Activated CD8-positive, alpha-beta T cell treated with anti-CD3 and anti-CD28 coated beads, Interleukin-2, amount 10 ng/mL, durations not matched to agents 7 days and 5 days (primary cell): ENCODE measurements at regions not wholly inside any gene's neighbourhood (a gene's known extent, or its start where the extent isn't known, plus 50 kb on each side); places are given as distances from the start of the nearest gene placed in this dataset.

Experiments
- ATAC-seq: fragments of 150-1000 bp; cut with Tn5 transposase; one replicate; pipeline ENCODE4 v1.10.0; 2021; ENCODE audit warnings: moderate library complexity
- CTCF ChIA-PET: fragments of 350-600 bp; sonication (Branson Sonifier 250); formaldehyde crosslinking; loops from one replicate; lab custom pipeline; 2021; ENCODE audit warnings: antibody characterized with exemption; lab: Charles Lee
- POLR2A ChIA-PET: fragments of 350-600 bp; sonication (Branson Sonifier 250); formaldehyde crosslinking; loops from one replicate; lab custom pipeline; 2021; ENCODE audit warnings: antibody characterized with exemption; lab: Charles Lee
- DNase-seq: peaks from one replicate; pipeline ENCODE4 v3.0.0-alpha.2; 2020
- H3K27ac Mint-ChIP-seq: one replicate; pipeline ENCODE4 v1.8.0; 2021; ENCODE audit warnings: mild to moderate bottlenecking, mixed read lengths
- H3K27me3 Mint-ChIP-seq: one replicate; pipeline ENCODE4 v1.8.0; 2021; ENCODE audit warnings: low read depth, mixed read lengths
- H3K36me3 Mint-ChIP-seq: one replicate; pipeline ENCODE4 v1.8.0; 2021; ENCODE audit warnings: low read depth, mixed read lengths
- H3K4me1 Mint-ChIP-seq: one replicate; pipeline ENCODE4 v1.8.0; 2021; ENCODE audit warnings: low read depth, mixed read lengths
- H3K4me3 Mint-ChIP-seq: one replicate; pipeline ENCODE4 v1.8.0; 2021; ENCODE audit warnings: mild to moderate bottlenecking, mixed read lengths
- H3K9me3 Mint-ChIP-seq: one replicate; pipeline ENCODE4 v1.8.0; 2022; ENCODE audit warnings: mixed read lengths; ENCODE audit not compliant: insufficient read depth

DNA sequence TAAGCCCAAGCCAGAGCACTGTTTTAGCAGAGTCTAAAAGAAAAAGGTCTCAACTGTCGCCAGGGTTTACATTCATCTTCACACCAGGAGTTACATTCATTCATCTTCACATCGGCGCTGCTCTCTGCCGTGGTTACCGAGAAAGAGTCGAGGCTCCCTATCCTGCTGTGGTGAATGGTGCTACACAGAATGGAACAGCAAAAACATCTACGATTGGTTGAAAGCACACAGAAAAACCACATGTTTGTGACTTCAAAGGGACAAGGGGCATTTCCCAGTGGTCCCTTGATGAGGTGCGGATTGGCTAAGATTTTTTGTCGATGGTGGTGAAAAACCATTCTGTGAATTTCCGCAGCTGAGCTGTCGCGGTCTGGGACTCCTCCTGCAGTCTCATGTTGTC is 231.1 kb downstream of the SIPA1L2 start:
- no peak for ATAC-seq
- DNase-seq: no peak
- Mint-ChIP-seq H3K4me1 (no peaks in the 10 kb centered on the region), H3K4me3 (no peak overlapping the region), H3K27ac (no peak overlapping the region), H3K27me3 (peaks cover 5% of the 10 kb centered on the region), H3K9me3 (no peaks in the 10 kb centered on the region), H3K36me3 (no peaks in the 10 kb centered on the region)
- CTCF ChIA-PET: no interaction called here
- POLR2A ChIA-PET: no interaction called here

DNA sequence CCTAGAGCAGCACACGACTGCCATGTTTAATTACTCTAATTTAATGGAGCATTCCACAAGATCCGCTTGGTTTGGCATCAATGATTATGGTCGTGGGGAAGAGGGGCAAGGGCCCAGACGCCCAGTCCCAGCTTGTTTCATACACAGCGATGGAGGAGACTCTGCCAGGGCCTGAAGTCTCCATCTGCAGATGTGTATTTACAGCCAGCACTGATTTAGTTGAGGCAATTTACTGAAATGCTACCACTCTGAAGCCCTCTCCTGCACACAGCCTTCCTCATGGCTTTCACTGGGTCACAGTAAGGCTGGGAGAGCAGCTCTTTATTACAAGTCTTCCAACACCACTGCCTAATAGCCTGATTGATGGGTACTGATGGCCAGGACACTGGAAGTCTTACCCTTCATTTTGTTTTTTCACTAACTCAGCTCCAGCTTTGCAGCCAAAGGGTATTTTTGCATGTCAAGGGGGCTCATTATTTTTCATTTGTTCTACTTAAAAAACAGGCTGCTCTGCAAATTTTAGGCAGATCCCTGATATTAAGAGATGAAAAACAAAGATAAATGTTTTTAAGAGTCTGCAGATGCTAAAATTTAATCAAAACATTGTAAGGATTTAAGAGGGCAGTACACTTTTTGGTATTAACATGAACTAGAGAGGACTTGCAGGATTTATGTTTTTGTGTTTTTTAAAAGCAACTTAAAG is 236.3 kb downstream of the SIPA1L2 start:
- no peak overlapping the region for H3K27ac Mint-ChIP-seq

DNA sequence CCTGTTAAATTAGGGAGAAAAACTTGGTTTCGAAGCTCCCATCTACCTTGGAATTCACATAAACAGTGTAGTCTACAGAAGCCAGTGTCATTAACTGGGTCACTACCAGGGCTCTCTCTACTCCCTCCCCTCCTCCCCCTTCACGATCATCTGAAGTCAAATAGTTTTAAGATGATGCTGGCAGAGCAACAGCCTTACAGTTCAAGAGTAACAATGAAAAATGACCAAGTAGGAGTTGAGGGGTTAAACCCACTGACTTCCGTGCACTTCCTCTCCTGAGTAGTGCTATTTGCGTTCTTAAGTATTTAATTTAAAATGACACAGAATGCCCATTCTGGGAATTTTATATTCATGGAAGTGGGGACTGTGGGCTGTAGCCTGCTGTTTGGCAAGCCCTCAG is 236.9 kb downstream of the SIPA1L2 start:
- ChIA-PET POLR2A (no interaction called here), CTCF (no interaction called here)
- H3K9me3 Mint-ChIP-seq: no peaks in the 10 kb centered on the region
- no peak overlapping the region for H3K27ac Mint-ChIP-seq
- H3K4me3 Mint-ChIP-seq: no peak overlapping the region
- no peaks in the 10 kb centered on the region for H3K4me1 Mint-ChIP-seq
- peaks cover 7% of the 10 kb centered on the region for H3K27me3 Mint-ChIP-seq
- H3K36me3 Mint-ChIP-seq: no peaks in the 10 kb centered on the region
- ATAC-seq: no peak
- no peak for DNase-seq

More for the DNA sequence above, 236.3 kb downstream of the SIPA1L2 start:
- H3K4me1 Mint-ChIP-seq: no peaks in the 10 kb centered on the region
- H3K9me3 Mint-ChIP-seq: no peaks in the 10 kb centered on the region
- POLR2A ChIA-PET: no interaction called here
- H3K4me3 Mint-ChIP-seq: no peak overlapping the region
- H3K36me3 Mint-ChIP-seq: no peaks in the 10 kb centered on the region
- CTCF ChIA-PET: no interaction called here
- DNase-seq (no peak), ATAC-seq (no peak)
- H3K27me3 Mint-ChIP-seq: peaks cover 7% of the 10 kb centered on the region

DNA sequence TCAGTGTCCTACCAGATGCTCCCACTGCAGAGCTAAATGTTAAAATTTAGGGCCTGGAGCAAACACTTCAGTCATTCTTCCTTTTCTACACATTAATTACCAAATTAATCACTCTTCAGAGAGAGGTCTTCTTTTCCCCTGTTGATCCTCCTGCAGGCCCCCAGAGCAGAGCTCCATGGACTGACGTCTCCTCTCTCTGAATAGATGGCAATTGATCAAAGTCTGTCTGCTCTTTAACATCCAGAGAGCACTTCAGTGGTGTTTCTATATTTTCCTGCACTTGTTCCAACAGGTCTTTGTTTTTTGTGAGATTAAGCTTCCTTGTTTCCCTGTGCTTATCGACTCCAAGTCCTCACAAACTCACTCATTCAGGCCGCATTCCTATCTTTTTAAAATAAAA is 239.3 kb downstream of the SIPA1L2 start:
- Mint-ChIP-seq H3K36me3 (no peaks in the 10 kb centered on the region), H3K27ac (no peak overlapping the region), H3K9me3 (no peaks in the 10 kb centered on the region), H3K4me3 (no peak overlapping the region), H3K4me1 (no peaks in the 10 kb centered on the region), H3K27me3 (peaks cover 6% of the 10 kb centered on the region)
- ATAC-seq: no peak
- no peak for DNase-seq
- ChIA-PET CTCF (no interaction called here), POLR2A (no interaction called here)

DNA sequence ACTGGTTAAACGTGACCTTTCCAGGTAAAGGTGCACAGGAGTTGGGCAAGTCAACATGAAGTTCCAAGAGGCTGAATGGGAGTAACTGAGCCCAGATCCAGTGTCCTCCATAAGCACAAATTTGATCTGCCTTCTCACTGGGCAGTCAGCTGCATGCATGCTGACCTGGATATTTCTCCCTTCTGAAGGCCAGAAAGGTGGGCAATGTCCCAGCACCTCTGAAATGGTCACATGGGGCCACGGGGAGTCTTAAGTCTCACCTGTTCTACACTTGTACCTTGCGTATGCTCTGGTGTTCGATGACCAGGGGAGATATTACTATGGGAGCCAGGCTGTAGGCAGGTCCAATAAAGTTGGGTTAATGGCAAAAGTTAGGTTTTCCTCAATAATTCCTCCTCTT is 240.2 kb downstream of the SIPA1L2 start:
- DNase-seq (no peak), ATAC-seq (no peak)
- H3K4me3 Mint-ChIP-seq: no peak overlapping the region
- ChIA-PET CTCF (no interaction called here), POLR2A (no interaction called here)
- no peak overlapping the region for H3K27ac Mint-ChIP-seq
- no peaks in the 10 kb centered on the region for H3K4me1 Mint-ChIP-seq
- H3K36me3 Mint-ChIP-seq: no peaks in the 10 kb centered on the region
- H3K9me3 Mint-ChIP-seq: no peaks in the 10 kb centered on the region
- H3K27me3 Mint-ChIP-seq: peaks cover 4% of the 10 kb centered on the region

DNA sequence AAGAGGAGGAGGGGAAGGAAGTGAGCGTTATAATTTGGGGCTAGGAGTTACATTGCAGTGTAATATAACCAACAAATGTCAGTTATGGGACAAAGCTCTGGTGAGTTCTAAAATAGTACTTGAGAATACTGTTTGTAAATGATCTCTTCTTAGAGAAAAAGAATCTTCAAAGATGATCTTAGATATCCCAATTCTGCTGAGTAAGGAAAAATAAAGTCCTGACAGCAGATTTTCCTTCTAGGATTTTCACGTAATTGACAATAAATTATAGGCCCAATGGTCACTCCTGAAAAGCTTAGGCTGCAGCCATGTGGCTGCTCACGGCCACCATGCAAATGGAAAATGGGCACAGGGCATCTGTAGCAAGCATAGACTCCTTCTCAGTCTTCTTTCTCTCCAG is 241.6 kb downstream of the SIPA1L2 start:
- Mint-ChIP-seq H3K4me3 (no peak overlapping the region), H3K4me1 (no peaks in the 10 kb centered on the region), H3K27ac (no peak overlapping the region), H3K27me3 (peaks cover 2% of the 10 kb centered on the region), H3K9me3 (no peaks in the 10 kb centered on the region), H3K36me3 (no peaks in the 10 kb centered on the region)
- ChIA-PET POLR2A (no interaction called here), CTCF (no interaction called here)
- ATAC-seq (no peak), DNase-seq (no peak)

DNA sequence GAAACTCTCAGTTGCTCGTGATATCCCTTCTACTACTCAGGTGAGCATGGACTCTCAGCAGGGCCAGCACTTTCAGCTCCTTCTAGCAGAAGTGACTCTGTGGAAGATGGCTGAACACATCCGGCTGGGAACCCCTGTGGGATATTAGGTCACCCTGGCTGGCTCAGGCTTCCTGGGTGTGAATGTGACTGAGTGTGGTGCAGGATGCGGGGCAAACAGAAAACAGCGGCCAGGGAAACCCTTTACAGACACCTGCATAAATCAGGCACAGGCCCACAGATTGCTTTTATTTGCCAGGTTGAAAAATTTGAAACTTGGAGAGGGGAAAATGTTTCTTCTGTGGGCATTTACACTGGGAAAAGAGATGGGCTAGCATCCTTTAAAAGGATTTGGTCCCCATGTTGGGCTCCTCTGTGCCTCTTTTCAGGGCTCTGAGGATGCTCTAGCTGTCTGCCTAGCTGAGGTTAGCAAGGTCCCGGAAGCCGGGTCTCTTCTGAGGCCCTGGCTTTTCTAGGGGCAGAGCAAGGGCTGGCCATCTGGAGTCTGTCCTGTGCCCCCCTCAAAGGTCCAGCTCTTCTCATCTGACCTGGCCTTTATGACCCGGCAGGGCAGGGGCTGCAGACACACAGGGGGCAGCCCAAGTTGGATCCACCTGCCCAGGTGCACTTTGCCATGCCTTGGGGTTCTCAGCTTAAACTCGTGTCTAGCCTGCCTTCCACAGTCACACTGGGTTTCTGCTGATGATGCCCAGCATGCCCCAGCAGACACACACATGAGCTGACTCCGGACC is 243.0 kb downstream of the SIPA1L2 start:
- H3K9me3 Mint-ChIP-seq: no peaks in the 10 kb centered on the region
- DNase-seq (no peak), ATAC-seq (no peak)
- no peaks in the 10 kb centered on the region for H3K4me1 Mint-ChIP-seq
- no peak overlapping the region for H3K27ac Mint-ChIP-seq
- POLR2A ChIA-PET: no interaction called here
- H3K4me3 Mint-ChIP-seq: no peak overlapping the region
- CTCF ChIA-PET: no interaction called here
- peaks cover 2% of the 10 kb centered on the region for H3K27me3 Mint-ChIP-seq
- no peaks in the 10 kb centered on the region for H3K36me3 Mint-ChIP-seq

DNA sequence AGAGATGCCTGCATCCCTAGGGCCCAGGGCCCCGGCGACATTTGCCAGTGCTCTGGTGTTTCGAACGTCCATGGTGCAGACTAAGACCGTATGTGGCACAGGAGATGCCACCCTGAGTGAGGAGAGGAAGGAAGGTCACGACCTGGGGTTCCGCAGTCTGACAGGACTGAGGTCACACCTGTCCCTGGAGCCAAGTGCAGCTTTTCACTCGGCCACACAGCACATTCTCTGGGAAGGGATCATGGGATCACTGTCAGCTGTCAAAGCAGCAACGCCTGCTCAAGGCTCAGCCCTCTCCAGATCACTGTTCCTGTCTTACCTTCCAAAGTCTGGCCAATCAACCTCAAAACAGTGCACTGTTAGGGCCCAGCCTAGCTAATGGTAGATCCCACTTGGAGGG is 243.6 kb downstream of the SIPA1L2 start:
- no peaks in the 10 kb centered on the region for H3K9me3 Mint-ChIP-seq
- no peaks in the 10 kb centered on the region for H3K36me3 Mint-ChIP-seq
- peaks cover 2% of the 10 kb centered on the region for H3K27me3 Mint-ChIP-seq
- H3K4me1 Mint-ChIP-seq: no peaks in the 10 kb centered on the region
- DNase-seq (no peak), ATAC-seq (no peak)
- no peak overlapping the region for H3K4me3 Mint-ChIP-seq
- ChIA-PET CTCF (no interaction called here), POLR2A (no interaction called here)
- H3K27ac Mint-ChIP-seq: no peak overlapping the region

DNA sequence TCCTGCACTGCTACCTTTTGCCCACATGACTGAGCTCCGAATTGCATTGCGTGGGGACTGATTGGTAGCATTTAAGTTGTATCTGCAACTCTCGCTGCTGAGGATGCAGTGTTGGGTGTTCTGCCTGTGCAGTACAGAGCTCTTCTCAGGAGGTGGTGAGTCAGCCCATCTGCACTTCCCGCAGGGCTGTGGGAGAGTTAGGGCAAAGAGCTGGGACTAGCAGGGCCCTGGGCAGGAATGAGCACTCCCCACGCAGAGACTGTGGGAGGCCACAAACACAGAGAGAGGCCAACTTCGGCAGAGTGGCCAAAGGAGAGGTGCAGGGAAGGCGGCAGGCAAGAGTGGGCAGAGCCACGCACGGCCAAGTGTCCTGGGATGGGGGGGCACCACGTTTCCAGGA is 244.7 kb downstream of the SIPA1L2 start:
- H3K4me1 Mint-ChIP-seq: no peaks in the 10 kb centered on the region
- no peaks in the 10 kb centered on the region for H3K9me3 Mint-ChIP-seq
- no peak overlapping the region for H3K27ac Mint-ChIP-seq
- H3K27me3 Mint-ChIP-seq: no peaks in the 10 kb centered on the region
- ATAC-seq (no peak), DNase-seq (no peak)
- no peak overlapping the region for H3K4me3 Mint-ChIP-seq
- CTCF ChIA-PET: no interaction called here
- no peaks in the 10 kb centered on the region for H3K36me3 Mint-ChIP-seq
- POLR2A ChIA-PET: no interaction called here

DNA sequence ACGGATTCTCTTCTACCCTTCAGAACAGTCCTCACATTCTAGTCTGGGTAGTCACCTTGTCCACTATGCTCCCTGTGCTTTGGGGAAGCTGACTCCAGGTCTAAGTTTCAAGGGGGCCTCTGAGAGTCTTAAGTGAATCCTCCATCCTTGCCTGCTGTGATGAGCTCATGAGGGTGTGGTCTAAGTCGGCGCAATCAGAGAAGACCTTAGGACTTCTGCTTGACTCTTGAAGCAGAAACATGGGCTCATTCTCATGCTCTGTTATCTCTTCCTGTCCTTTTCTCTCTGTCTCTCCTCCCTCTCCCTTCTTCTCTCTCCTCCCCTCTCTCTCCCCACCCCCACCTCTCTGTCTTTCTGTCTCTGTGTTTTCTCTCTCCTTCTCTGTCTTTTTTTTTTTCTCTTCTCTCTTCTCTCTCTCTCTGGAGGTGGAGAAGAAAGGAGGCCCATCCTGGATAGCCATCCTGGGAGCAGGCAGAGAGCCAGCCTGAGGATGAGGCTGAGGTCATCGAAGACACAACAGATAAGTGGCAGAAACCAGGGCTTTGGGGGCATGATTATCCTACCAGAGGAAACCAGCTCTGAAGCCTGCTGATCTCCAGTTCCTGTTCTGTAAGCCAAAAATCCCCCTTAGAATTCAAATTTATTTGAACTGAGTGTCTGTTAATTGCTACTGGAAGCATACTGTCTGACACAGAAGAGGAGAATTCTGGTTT is 245.6 kb downstream of the SIPA1L2 start:
- ATAC-seq: no peak

DNA sequence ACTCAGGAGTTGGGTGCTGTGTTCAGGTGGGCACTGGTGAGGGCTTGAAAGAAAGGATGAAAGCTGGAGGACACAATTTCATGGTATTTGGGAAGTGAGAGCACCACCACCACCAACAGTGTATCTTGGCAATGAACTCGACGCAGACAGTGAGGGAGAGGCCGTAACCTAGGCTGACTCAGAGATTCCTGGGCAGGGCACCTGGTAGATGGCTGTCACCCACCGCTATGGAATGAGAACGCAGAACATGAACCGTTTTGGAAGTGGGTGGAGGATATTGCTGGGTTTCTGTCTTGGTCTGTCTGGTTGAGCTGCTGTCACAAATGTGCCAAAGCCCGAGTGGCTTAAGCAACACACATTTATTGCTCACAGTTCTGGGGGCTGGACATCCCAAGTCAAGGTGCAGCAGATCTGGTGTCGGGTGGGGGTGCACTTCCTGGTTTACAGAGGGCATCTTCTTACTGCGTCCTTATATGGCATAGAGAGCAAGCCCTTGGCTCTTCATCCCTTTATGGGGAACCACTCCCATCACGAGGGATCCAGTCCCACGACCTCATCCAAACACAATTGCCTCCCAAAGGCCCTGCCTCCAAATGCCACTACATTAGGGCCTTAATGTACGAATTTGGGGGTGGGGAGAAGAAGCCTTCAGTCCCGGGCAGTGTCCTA is 246.3 kb downstream of the SIPA1L2 start:
- ATAC-seq (no peak), DNase-seq (no peak)
- Mint-ChIP-seq H3K9me3 (no peaks in the 10 kb centered on the region), H3K27ac (no peak overlapping the region), H3K4me1 (no peaks in the 10 kb centered on the region), H3K36me3 (no peaks in the 10 kb centered on the region), H3K4me3 (no peak overlapping the region), H3K27me3 (no peaks in the 10 kb centered on the region)
- ChIA-PET CTCF (no interaction called here), POLR2A (no interaction called here)

More for the DNA sequence above, 245.6 kb downstream of the SIPA1L2 start:
- no peak for DNase-seq
- CTCF ChIA-PET: no interaction called here
- Mint-ChIP-seq H3K4me1 (no peaks in the 10 kb centered on the region), H3K27ac (no peak overlapping the region), H3K9me3 (no peaks in the 10 kb centered on the region), H3K36me3 (no peaks in the 10 kb centered on the region), H3K27me3 (no peaks in the 10 kb centered on the region), H3K4me3 (no peak overlapping the region)
- POLR2A ChIA-PET: no interaction called here

DNA sequence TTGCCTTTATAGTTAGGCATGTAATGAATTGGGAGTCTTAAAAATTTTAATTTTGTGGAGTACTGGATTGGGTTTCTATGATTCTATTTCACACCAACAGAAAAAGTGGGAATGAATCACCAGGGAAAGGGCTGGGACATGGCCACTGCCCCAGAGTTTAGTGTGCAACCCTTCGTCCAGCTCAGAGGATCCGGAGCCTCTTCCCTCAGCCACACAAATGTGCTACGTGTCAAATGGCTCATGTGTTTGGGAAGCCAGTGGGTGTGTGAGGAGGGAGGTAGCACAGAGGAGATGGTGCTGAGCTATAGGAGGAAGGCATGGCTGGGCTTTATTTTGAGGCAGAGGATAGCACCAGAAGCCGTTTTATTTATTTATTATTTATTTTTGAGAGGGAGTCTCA is 247.3 kb downstream of the SIPA1L2 start:
- ATAC-seq: no peak
- Mint-ChIP-seq H3K4me1 (no peaks in the 10 kb centered on the region), H3K27ac (no peak overlapping the region), H3K4me3 (no peak overlapping the region), H3K9me3 (no peaks in the 10 kb centered on the region), H3K36me3 (no peaks in the 10 kb centered on the region), H3K27me3 (no peaks in the 10 kb centered on the region)
- no peak for DNase-seq
- POLR2A ChIA-PET: no interaction called here
- CTCF ChIA-PET: no interaction called here
